Epithelial cell of esophagus (primary cell): ENCODE measurements at regions not wholly inside any gene's neighbourhood (a gene's known extent, or its start where the extent isn't known, plus 50 kb on each side); places are given as distances from the start of the nearest gene placed in this dataset.

Experiments
- DNase-seq: peaks from one replicate; pipeline ENCODE4 v3.0.0; 2010; ENCODE audit warnings: low read depth
- H3K4me3 ChIP-seq: 2 replicates; pipeline ENCODE4 v1.5.1; 2011; ENCODE audit warnings: mild to moderate bottlenecking, low read length, control low read depth
- CTCF ChIP-seq: IDR thresholded peaks from 2 replicates; pipeline ENCODE4 v1.5.1; 2011; ENCODE audit warnings: low read depth, mild to moderate bottlenecking, low read length, control low read depth, inconsistent platforms; ENCODE audit not compliant: insufficient read depth; ENCODE audit errors: missing control alignments

GRCh38 chr9:118148990-118149389 is 444.8 kb downstream of the TLR4 start:
- no peak for TF ChIP-seq CTCF
- no peak for DNase-seq
- no peak overlapping the region for H3K4me3 ChIP-seq

GRCh38 chr9:118156846-118157245 is 452.6 kb downstream of the TLR4 start:
- no peak overlapping the region for H3K4me3 ChIP-seq
- TF ChIP-seq CTCF = no peak
- no peak for DNase-seq

GRCh38 chr9:118162716-118163115 is 458.5 kb downstream of the TLR4 start:
- DNase-seq = no peak
- no peak for TF ChIP-seq CTCF
- H3K4me3 ChIP-seq = no peak overlapping the region

- no peak overlapping the region for H3K4me3 ChIP-seq
- no peak for TF ChIP-seq CTCF
- no peak for DNase-seq
Measured at GRCh38 chr9:118163751-118164150, 459.5 kb downstream of the TLR4 start.

- no peak overlapping the region for H3K4me3 ChIP-seq
- TF ChIP-seq CTCF = no peak
- DNase-seq = no peak
Measured at GRCh38 chr9:118165451-118165850, 461.2 kb downstream of the TLR4 start.

- H3K4me3 ChIP-seq = no peak overlapping the region
- TF ChIP-seq CTCF = peak; percentile 68
- peak; percentile 48 for DNase-seq
Measured at GRCh38 chr9:118170032-118170955, 466.1 kb downstream of the TLR4 start.

GRCh38 chr9:118177241-118177640 is 473.0 kb downstream of the TLR4 start:
- no peak for TF ChIP-seq CTCF
- no peak overlapping the region for H3K4me3 ChIP-seq

More at GRCh38 chr9:118177241-118177640, 473.0 kb downstream of the TLR4 start:
- no peak for DNase-seq
